H1 (cell line): ENCODE measurements at regions not wholly inside any gene's neighbourhood (a gene's known extent, or its start where the extent isn't known, plus 50 kb on each side); places are given as distances from the start of the nearest gene placed in this dataset.

Experiments used
- GABPA ChIP-seq: IDR thresholded peaks from 2 replicates; pipeline ENCODE4 v1.6.1; 2011; ENCODE audit warnings: mild to moderate bottlenecking, low read length, moderate library complexity, borderline replicate concordance; ENCODE audit not compliant: insufficient read depth
- JUN ChIP-seq: IDR thresholded peaks from 2 replicates; pipeline ENCODE4 v1.6.1; 2011; ENCODE audit warnings: low read depth, mild to moderate bottlenecking, improper control_type of control experiment, low read length
- TBP ChIP-seq: IDR thresholded peaks from 2 replicates; pipeline ENCODE4 v1.6.1; 2011; ENCODE audit warnings: low read depth, low read length, improper control_type of control experiment

DNA sequence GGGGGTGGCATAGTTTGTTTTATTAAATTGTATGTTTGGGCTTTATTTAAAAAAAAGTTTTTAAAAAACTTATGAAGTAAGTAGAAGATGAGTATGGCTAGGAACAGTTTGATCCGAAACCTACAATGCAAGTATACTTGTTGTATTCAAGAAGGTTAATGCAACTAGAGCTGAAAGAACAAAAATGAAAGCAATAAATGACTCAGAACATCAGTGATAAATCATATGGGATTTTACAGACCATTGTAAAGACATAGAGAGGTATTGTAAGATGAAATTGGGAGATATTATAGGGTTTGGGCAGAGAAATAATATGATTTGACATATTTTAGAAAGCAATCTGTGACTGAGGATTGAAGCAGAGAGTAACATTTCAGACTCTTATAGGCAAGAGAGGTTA lies 1135.3 kb downstream of the SLITRK5 start (continued):
- no peak for TF ChIP-seq GABPA
- no peak for TF ChIP-seq JUN
- TF ChIP-seq TBP: no peak
